ENCODE measurements at regions not wholly inside any gene's neighbourhood (a gene's known extent, or its start where the extent isn't known, plus 50 kb on each side); places are given as distances from the start of the nearest gene placed in this dataset.

DNA sequence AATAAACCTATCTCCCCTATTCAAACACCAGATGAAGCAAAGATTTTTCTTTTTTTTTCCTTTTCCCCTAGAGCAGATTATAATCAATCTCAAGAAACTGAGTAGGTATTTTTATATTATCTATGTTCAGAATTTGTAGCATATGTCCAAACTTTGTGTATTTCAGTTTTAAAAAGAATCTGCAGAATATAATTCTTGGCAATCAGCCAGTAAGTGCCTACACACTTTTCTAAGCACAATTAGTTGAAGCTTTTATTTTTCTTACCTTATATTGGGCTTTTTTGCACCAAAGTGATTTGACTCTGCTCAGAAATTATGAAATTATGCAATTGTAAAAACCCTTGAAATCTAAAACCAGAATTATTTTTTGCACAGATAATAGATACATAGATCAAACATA, 315.8 kb upstream of the PHF14 start:
- no peak overlapping the region for H3K27ac ChIP-seq
- H3K4me3 ChIP-seq: no peak overlapping the region
- TF ChIP-seq CTCF (IDR thresholded peaks at IDR 0.05) (no peak), EP300 (IDR thresholded peaks at IDR 0.05) (no peak)
- H3K27me3 ChIP-seq: no peaks in the 10 kb centered on the region
- no peak for ATAC-seq
- H3K9me3 ChIP-seq: no peaks in the 10 kb centered on the region
- no peaks in the 10 kb centered on the region for H3K36me3 ChIP-seq
- no peaks in the 10 kb centered on the region for H3K4me1 ChIP-seq

DNA sequence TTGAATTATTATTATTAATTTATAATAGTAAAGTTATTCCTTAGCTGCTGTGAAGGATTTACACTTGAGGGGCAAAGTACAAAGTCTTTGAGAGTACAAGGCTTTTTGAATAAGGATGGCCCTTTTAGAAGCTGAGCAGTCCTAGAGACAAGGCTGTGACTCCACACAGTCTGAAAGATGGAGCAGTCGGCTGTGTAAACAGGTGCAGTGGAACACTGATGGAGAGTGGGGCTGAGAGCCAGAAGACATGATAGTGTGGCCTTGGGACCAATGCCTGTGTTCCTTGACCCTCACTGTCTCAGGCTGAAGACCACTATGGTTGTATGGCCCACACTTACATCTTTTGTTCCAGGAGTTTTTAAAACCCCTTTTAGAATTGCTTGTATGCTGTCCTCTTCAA, 311.2 kb upstream of the PHF14 start:
- no peaks in the 10 kb centered on the region for H3K27me3 ChIP-seq
- H3K36me3 ChIP-seq: no peaks in the 10 kb centered on the region
- H3K4me1 ChIP-seq: no peaks in the 10 kb centered on the region
- no peaks in the 10 kb centered on the region for H3K9me3 ChIP-seq
- WGBS, 2 donors (ENCODE audit: low coverage in 1 of 2): 56 to 65% methylated on average over 1 of the region's 1 CpG
- H3K4me3 ChIP-seq: no peak overlapping the region
- H3K27ac ChIP-seq: no peak overlapping the region
- TF ChIP-seq CTCF (IDR thresholded peaks at IDR 0.05) (no peak), POLR2A (IDR thresholded peaks at IDR 0.05) (no peak), EP300 (IDR thresholded peaks at IDR 0.05) (no peak), POLR2AphosphoS5 (IDR thresholded peaks at IDR 0.05) (no peak)
- no peak for ATAC-seq

GRCh38 chr7:10662982-10663884, 310.4 kb upstream of the PHF14 start:
- Histone ChIP-seq H3K4me3 (no peak overlapping the region), H3K36me3 (no peaks in the 10 kb centered on the region), H3K4me1 (no peaks in the 10 kb centered on the region), H3K27me3 (no peaks in the 10 kb centered on the region), H3K27ac (no peak overlapping the region), H3K9me3 (no peaks in the 10 kb centered on the region)
- ATAC-seq: no peak
- 59 to 70% methylated on average over 3 to 5 of the region's 5 CpGs for WGBS, 2 donors (ENCODE audit: low coverage in 1 of 2)
- TF ChIP-seq POLR2A (IDR thresholded peaks at IDR 0.05) (no peak), POLR2AphosphoS5 (IDR thresholded peaks at IDR 0.05) (no peak), EP300 (IDR thresholded peaks at IDR 0.05) (no peak), CTCF (IDR thresholded peaks at IDR 0.05) (no peak)

DNA sequence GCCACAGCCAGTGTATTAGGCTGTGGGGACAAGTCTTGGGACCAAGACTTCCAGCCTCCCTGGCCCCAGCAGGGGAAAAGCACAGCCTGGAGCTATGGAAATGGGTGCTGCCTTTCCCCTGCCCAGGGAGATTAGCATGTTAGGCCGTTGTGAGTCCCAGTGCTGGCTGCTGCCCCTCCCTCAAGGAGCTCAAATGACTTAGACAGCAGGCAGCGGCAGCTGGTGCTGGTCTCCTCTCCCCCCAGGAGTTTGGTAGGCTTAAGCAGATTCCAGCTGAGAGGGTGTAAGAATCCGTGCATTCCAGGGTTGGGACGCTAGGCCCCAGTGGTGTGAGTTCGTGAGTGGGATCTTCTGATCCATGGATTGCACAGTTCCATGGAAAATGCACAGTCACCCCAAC, 301.5 kb upstream of the PHF14 start:
- H3K27me3 ChIP-seq: no peaks in the 10 kb centered on the region
- no peak overlapping the region for H3K27ac ChIP-seq
- ATAC-seq: no peak
- H3K4me3 ChIP-seq: no peak overlapping the region
- TF ChIP-seq CTCF (IDR thresholded peaks at IDR 0.05) (no peak), EP300 (IDR thresholded peaks at IDR 0.05) (no peak), POLR2A (IDR thresholded peaks at IDR 0.05) (no peak), POLR2AphosphoS5 (IDR thresholded peaks at IDR 0.05) (no peak)
- H3K36me3 ChIP-seq: no peaks in the 10 kb centered on the region
- peaks cover 0 to 6% (median 0%) of the 10 kb centered on the region in 3 donors for H3K9me3 ChIP-seq
- no peaks in the 10 kb centered on the region for H3K4me1 ChIP-seq
- 80 to 90% methylated on average over 1 to 2 of the region's 5 CpGs for WGBS, 2 donors (ENCODE audit: low coverage in 1 of 2)

DNA sequence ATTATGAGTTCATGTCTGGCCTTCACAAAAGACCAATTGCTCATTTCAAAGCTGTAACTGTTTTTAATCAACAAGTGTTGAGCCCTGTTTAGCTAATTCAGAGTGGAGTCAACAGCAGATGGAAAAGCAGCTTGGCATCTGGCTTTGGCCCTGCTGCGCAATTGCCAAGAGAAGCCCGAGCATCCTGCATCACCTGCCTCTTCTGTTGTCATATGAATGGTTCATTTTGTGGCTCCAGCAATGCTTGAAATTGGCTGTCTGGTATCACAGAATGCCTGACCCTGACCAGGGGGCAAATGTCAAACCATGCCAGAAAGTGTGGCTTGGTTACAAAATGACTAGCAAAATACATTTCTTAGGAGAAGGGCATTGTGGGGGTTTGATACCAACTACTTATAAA, 296.5 kb upstream of the PHF14 start:
- WGBS, 2 donors (ENCODE audit: low coverage in 1 of 2): 100% methylated on average over 2 of the region's 2 CpGs; no CpG with 5 or more reads in 1 of the 2 donors
- no peaks in the 10 kb centered on the region for H3K9me3 ChIP-seq
- ATAC-seq: no peak
- H3K27me3 ChIP-seq: no peaks in the 10 kb centered on the region
- H3K36me3 ChIP-seq: no peaks in the 10 kb centered on the region
- no peak overlapping the region for H3K4me3 ChIP-seq
- no peak overlapping the region for H3K27ac ChIP-seq
- TF ChIP-seq POLR2A (IDR thresholded peaks at IDR 0.05): no peak
- TF ChIP-seq EP300 (IDR thresholded peaks at IDR 0.05): no peak
- no peak for TF ChIP-seq CTCF (IDR thresholded peaks at IDR 0.05)
- TF ChIP-seq POLR2AphosphoS5 (IDR thresholded peaks at IDR 0.05): no peak
- H3K4me1 ChIP-seq: no peaks in the 10 kb centered on the region
